Nephron progenitor cell (in vitro differentiated cells): ENCODE measurements at regions not wholly inside any gene's neighbourhood (a gene's known extent, or its start where the extent isn't known, plus 50 kb on each side); places are given as distances from the start of the nearest gene placed in this dataset.

ENCODE experiments used
- DNase-seq: peaks from one replicate; pipeline ENCODE4 v3.0.0; 2021
- H3K27ac Mint-ChIP-seq: 2 replicates; pipeline ENCODE4 v1.8.0; 2021; ENCODE audit warnings: mild to moderate bottlenecking, moderate library complexity, mixed read lengths
- H3K27me3 Mint-ChIP-seq: 2 replicates; pipeline ENCODE4 v1.8.0; 2021; ENCODE audit warnings: mild to moderate bottlenecking, low read depth, mixed read lengths; ENCODE audit not compliant: poor library complexity
- H3K36me3 Mint-ChIP-seq: 2 replicates; pipeline ENCODE4 v1.8.0; 2021; ENCODE audit warnings: low read depth, mixed read lengths
- H3K4me1 Mint-ChIP-seq: 2 replicates; pipeline ENCODE4 v1.8.0; 2021; ENCODE audit warnings: mixed read lengths
- H3K4me3 Mint-ChIP-seq: 2 replicates; pipeline ENCODE4 v1.8.0; 2021; ENCODE audit warnings: mild to moderate bottlenecking, moderate library complexity, mixed read lengths
- H3K9me3 Mint-ChIP-seq: 2 replicates; pipeline ENCODE4 v1.8.0; 2021; ENCODE audit warnings: mild to moderate bottlenecking, moderate library complexity, mixed read lengths
- CTCF ChIP-seq: fragments of 200-600 bp; sonication (generic); IDR thresholded peaks from 2 replicates; pipeline ENCODE4 v1.5.0; 2021; ENCODE audit warnings: antibody characterized with exemption

GRCh38 chr12:3431686-3432085 is 59.3 kb upstream of the PRMT8 start:
- TF ChIP-seq CTCF: no peak
- no peak overlapping the region for H3K27ac Mint-ChIP-seq
- peaks cover 16% of the 10 kb centered on the region for H3K9me3 Mint-ChIP-seq
- peaks cover 42% of the 10 kb centered on the region for H3K4me1 Mint-ChIP-seq
- H3K36me3 Mint-ChIP-seq: peaks cover 5% of the 10 kb centered on the region
- no peak overlapping the region for H3K4me3 Mint-ChIP-seq
- peaks cover 11% of the 10 kb centered on the region for H3K27me3 Mint-ChIP-seq
- no peak for DNase-seq

GRCh38 chr12:3432176-3432742 is 58.7 kb upstream of the PRMT8 start:
- no peak for DNase-seq
- H3K36me3 Mint-ChIP-seq: peaks cover 5% of the 10 kb centered on the region
- H3K4me1 Mint-ChIP-seq: peaks cover 42% of the 10 kb centered on the region
- H3K27ac Mint-ChIP-seq: no peak overlapping the region
- peaks cover 16% of the 10 kb centered on the region for H3K9me3 Mint-ChIP-seq
- H3K4me3 Mint-ChIP-seq: no peak overlapping the region
- H3K27me3 Mint-ChIP-seq: peaks cover 11% of the 10 kb centered on the region
- TF ChIP-seq CTCF: no peak

- no peak overlapping the region for H3K4me3 Mint-ChIP-seq
- peaks cover 5% of the 10 kb centered on the region for H3K36me3 Mint-ChIP-seq
- peaks cover 16% of the 10 kb centered on the region for H3K9me3 Mint-ChIP-seq
- no peak for DNase-seq
- no peak for TF ChIP-seq CTCF
- H3K27ac Mint-ChIP-seq: no peak overlapping the region
- peaks cover 40% of the 10 kb centered on the region for H3K4me1 Mint-ChIP-seq
- peaks cover 11% of the 10 kb centered on the region for H3K27me3 Mint-ChIP-seq
These were observed 58.1 kb upstream of the PRMT8 start for GRCh38 chr12:3432868-3433267.

GRCh38 chr12:3436461-3437065 is 54.4 kb upstream of the PRMT8 start:
- peaks cover 18% of the 10 kb centered on the region for H3K4me1 Mint-ChIP-seq
- DNase-seq: no peak
- no peaks in the 10 kb centered on the region for H3K9me3 Mint-ChIP-seq
- peaks cover 9% of the 10 kb centered on the region for H3K27me3 Mint-ChIP-seq
- no peak for TF ChIP-seq CTCF
- H3K36me3 Mint-ChIP-seq: no peaks in the 10 kb centered on the region
- no peak overlapping the region for H3K4me3 Mint-ChIP-seq
- H3K27ac Mint-ChIP-seq: no peak overlapping the region

GRCh38 chr12:3437986-3438385 is 53.0 kb upstream of the PRMT8 start:
- Mint-ChIP-seq H3K9me3 (no peaks in the 10 kb centered on the region), H3K27me3 (peaks cover 9% of the 10 kb centered on the region), H3K27ac (no peak overlapping the region), H3K36me3 (no peaks in the 10 kb centered on the region), H3K4me1 (peaks cover 4% of the 10 kb centered on the region), H3K4me3 (no peak overlapping the region)
- TF ChIP-seq CTCF: no peak
- no peak for DNase-seq

GRCh38 chr12:3438401-3438800 is 52.6 kb upstream of the PRMT8 start:
- no peak for TF ChIP-seq CTCF
- H3K27me3 Mint-ChIP-seq: peaks cover 9% of the 10 kb centered on the region
- H3K9me3 Mint-ChIP-seq: no peaks in the 10 kb centered on the region
- H3K4me3 Mint-ChIP-seq: no peak overlapping the region
- H3K27ac Mint-ChIP-seq: no peak overlapping the region
- DNase-seq: no peak
- no peaks in the 10 kb centered on the region for H3K36me3 Mint-ChIP-seq
- no peaks in the 10 kb centered on the region for H3K4me1 Mint-ChIP-seq
